Adipocyte (in vitro differentiated cells): ENCODE measurements at regions not wholly inside any gene's neighbourhood (a gene's known extent, or its start where the extent isn't known, plus 50 kb on each side); places are given as distances from the start of the nearest gene placed in this dataset.

Experiments
- DNase-seq: peaks from one replicate; pipeline ENCODE4 v3.0.0-alpha.2; 2015; ENCODE audit warnings: low read depth
- H3K27me3 ChIP-seq: replicated peaks from 2 replicates; pipeline ENCODE4 v1.7.0; 2013; ENCODE audit warnings: mild to moderate bottlenecking, low read length, moderate library complexity; ENCODE audit not compliant: control insufficient read depth, insufficient read depth
- H3K36me3 ChIP-seq: 2 replicates; pipeline ENCODE4 v1.7.0; 2013; ENCODE audit warnings: low read length, mild to moderate bottlenecking, moderate library complexity; ENCODE audit not compliant: control insufficient read depth, insufficient read depth, severe bottlenecking
- H3K4me1 ChIP-seq: 2 replicates; pipeline ENCODE4 v1.7.0; 2013; ENCODE audit warnings: mild to moderate bottlenecking, low read length, moderate library complexity; ENCODE audit not compliant: control insufficient read depth, insufficient read depth
- H3K4me3 ChIP-seq: 2 replicates; pipeline ENCODE4 v1.7.0; 2013; ENCODE audit warnings: mild to moderate bottlenecking, low read length, moderate library complexity
- H3K9ac ChIP-seq: 2 replicates; pipeline ENCODE4 v1.7.0; 2013; ENCODE audit warnings: mild to moderate bottlenecking, low read length, moderate library complexity
- H3K9me3 ChIP-seq: 2 replicates; pipeline ENCODE4 v1.7.0; 2013; ENCODE audit warnings: mild to moderate bottlenecking, low read length, moderate library complexity; ENCODE audit not compliant: control insufficient read depth

DNA sequence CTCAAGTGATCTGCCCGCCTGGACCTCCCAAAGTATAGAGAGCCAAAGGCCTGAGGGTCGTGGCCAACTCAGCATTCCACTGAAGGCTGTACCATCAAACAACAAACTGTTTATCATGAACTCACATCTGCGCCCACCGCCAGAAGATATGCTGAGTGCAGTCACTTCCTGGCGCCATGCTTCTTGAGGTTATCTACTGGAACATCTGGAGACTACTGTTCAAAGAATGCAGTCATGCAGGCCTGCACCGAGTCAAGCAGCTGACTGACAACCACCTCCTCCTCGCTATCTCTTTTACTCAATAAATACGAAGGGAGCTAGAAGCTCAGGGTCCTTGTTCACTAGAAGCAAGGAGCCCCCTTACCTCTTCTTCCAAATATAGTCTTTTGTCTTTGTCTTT lies 473.9 kb upstream of the EEF2KMT start:
- Histone ChIP-seq H3K36me3 (no peaks in the 10 kb centered on the region), H3K4me3 (no peak overlapping the region), H3K27me3 (no peaks in the 10 kb centered on the region), H3K9me3 (no peaks in the 10 kb centered on the region), H3K4me1 (no peaks in the 10 kb centered on the region), H3K9ac (no peak overlapping the region)
- DNase-seq: no peak

DNA sequence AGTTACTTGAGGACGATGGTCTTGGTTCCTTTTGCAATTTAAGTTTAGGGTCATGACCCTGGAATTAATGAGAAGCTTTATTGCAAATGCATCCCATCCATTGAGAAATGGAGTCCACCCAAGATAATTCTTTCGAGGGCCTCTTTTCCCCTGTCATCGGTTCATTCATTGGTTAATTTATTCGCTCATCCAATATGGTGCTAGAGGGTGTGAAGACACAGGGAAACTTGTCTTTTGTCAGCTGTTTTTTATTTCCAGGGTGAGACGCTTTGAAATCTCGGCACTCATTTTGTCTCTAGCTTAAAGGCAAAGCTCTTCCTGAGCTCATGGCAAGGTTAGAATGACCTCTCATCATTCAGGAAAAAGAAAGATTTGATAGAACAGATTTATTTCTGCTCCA lies 464.2 kb upstream of the EEF2KMT start:
- Histone ChIP-seq H3K9me3 (no peaks in the 10 kb centered on the region), H3K4me1 (no peaks in the 10 kb centered on the region), H3K27me3 (no peaks in the 10 kb centered on the region), H3K9ac (no peak overlapping the region), H3K4me3 (no peak overlapping the region), H3K36me3 (no peaks in the 10 kb centered on the region)
- no peak for DNase-seq

DNA sequence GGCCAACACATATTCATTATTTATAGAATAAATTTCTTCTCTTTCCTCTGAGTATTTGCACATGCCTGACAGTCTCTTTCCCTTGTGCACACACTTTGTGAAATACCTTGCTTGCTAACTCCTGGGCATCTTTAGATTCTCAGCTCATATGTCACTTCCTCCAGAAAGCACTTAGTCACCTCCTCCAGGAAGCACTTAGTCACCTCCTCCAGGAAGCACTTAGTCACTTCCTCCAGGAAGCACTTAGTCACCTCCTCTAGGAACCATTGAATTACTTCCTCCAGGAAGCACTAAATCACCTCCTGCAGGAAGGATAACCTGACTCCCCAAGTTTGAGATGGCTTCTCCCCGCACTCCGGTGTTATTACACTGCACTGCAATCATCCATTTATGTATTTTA lies 462.5 kb upstream of the EEF2KMT start:
- H3K4me3 ChIP-seq: no peak overlapping the region
- DNase-seq: no peak
- H3K36me3 ChIP-seq: no peaks in the 10 kb centered on the region
- H3K4me1 ChIP-seq: no peaks in the 10 kb centered on the region
- H3K27me3 ChIP-seq: no peaks in the 10 kb centered on the region
- no peak overlapping the region for H3K9ac ChIP-seq
- H3K9me3 ChIP-seq: no peaks in the 10 kb centered on the region

DNA sequence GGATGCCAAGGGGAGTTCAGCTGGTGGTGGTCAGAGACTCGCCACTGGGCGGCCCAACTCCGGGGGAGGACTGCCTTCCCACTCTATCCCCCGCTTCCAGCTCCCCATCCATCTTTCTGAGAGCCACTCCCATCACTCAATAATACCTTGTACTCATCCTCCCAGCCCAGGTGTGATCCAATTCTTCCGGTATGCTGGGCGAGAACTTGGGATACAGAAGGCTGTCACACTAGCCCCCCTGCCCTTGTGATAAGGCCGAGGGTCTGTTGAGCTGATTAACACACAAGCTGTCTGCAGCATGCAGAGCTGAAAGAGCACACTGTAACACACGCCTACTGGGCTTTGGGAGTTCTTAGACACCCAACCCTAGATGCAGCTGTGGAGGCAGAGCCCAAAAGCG lies 460.4 kb upstream of the EEF2KMT start:
- Histone ChIP-seq H3K36me3 (no peaks in the 10 kb centered on the region), H3K9ac (no peak overlapping the region), H3K9me3 (no peaks in the 10 kb centered on the region), H3K4me1 (no peaks in the 10 kb centered on the region), H3K27me3 (no peaks in the 10 kb centered on the region), H3K4me3 (no peak overlapping the region)
- DNase-seq: no peak

DNA sequence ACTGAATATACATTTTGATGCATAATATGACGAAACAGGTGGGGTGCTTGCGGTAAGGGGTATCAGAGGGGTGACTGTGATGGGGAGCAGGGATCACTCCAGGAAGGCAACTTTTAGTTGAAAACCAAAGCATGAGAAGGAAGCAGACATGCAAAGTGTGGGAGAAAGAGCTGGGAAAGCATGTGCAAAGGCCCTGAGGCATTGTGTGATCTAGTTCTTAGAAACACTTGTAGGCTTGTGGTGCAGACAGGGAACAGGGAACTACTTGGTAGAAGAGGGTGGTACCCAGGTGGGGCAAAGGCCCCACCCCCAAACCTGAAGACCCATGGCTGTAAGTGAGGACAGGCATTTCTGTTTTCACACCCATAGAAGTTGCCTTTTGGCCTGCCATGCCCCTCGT lies 459.9 kb upstream of the EEF2KMT start:
- H3K27me3 ChIP-seq: no peaks in the 10 kb centered on the region

DNA sequence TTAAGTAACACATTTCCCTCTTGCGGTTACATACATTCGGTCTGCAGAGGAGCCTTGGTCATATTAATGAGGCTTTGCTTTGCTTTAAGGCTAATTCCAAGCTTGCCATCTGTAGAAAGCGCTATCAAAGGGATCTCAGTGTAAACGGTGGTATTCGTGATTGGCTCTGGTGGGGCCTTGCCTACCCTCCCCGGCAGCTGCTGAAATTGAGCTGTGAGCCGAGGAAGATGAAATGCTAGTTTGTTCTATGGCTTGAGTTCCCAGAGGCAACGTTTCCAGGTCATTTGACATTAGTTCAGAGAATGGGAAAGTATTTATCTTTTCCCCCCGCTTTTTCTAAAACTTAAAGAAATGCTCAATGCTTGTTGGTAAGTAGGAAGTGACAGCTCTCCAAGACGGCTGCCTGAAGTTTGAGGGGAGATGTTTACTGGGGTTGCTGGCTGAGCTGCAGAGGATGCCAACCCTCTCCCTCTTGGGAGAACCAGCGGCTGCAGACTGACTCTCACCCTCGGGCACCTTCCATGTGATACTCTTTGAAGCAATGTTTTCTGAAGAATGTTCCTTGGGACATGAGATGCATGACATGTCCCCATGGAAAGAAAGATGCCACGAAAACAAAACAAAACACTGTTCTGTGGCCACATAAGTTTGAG lies 458.7 kb upstream of the EEF2KMT start:
- Histone ChIP-seq H3K9ac (no peak overlapping the region), H3K27me3 (no peaks in the 10 kb centered on the region), H3K4me1 (no peaks in the 10 kb centered on the region), H3K4me3 (no peak overlapping the region), H3K9me3 (no peaks in the 10 kb centered on the region), H3K36me3 (no peaks in the 10 kb centered on the region)
- no peak for DNase-seq

More for the DNA sequence above, 459.9 kb upstream of the EEF2KMT start:
- H3K9me3 ChIP-seq: no peaks in the 10 kb centered on the region
- no peak overlapping the region for H3K4me3 ChIP-seq
- H3K36me3 ChIP-seq: no peaks in the 10 kb centered on the region
- no peaks in the 10 kb centered on the region for H3K4me1 ChIP-seq
- no peak overlapping the region for H3K9ac ChIP-seq
- no peak for DNase-seq

DNA sequence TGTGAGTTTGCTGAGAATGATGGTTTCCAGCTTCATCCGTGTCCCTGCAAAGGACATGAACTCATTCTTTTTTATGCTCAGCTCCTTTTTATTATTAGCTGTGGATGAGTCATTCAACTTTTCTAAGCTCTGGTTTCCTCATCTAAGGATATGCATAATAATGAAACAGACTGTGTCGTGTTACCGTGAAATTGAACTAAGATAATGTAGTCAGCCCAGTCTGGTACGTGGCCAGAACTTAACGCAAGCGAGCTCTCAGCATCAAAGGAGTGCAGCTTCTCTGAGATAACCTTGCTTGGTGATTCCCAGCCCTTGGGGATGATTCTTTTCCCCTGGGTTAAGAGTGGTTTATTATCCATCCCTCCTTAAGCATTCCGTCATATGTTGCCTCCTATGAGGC lies 454.3 kb upstream of the EEF2KMT start:
- no peak for DNase-seq
- no peaks in the 10 kb centered on the region for H3K9me3 ChIP-seq
- no peak overlapping the region for H3K9ac ChIP-seq
- H3K4me3 ChIP-seq: no peak overlapping the region
- H3K4me1 ChIP-seq: no peaks in the 10 kb centered on the region
- H3K36me3 ChIP-seq: no peaks in the 10 kb centered on the region
- no peaks in the 10 kb centered on the region for H3K27me3 ChIP-seq

DNA sequence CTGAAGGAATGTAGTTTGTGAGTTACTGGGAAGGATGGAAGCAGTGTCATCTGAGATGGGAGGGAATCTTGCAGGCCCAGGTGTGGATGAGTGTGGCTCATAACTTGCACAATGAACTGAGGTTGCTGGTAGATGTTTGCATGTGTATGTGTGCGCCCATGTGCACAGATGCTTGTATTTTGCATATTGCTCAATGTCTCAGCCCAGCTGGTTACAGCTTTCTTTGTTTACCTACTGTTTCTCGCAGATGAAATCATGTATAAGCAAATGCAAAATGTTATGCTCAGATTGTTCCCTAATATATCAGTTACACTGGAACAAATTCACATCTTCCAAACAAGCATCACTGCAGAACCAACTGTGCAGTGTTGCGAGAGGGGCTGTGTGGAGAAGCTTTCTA lies 452.2 kb upstream of the EEF2KMT start:
- H3K27me3 ChIP-seq: no peaks in the 10 kb centered on the region
- H3K9me3 ChIP-seq: no peaks in the 10 kb centered on the region
- no peaks in the 10 kb centered on the region for H3K36me3 ChIP-seq
- H3K4me3 ChIP-seq: no peak overlapping the region
- H3K9ac ChIP-seq: no peak overlapping the region
- no peaks in the 10 kb centered on the region for H3K4me1 ChIP-seq
- DNase-seq: no peak

DNA sequence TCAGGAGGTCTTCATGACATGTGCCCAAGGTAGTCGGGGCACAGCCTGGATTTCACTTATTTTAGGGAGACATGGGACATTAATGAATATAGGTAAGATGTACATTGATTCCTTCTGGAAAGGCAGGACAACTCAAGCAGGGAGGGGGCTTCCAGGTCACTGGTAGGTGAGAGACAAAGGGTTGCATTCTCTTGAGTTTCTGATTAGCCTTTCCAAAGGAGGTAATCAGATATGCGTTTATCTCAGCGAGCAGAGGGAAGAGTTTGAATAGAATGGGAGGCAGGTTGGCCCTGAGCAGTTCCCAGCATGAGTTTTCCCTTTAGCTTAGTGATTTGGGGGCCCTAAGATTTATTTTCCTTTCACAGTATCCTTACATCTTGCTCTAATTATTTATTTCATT lies 443.8 kb upstream of the EEF2KMT start:
- no peaks in the 10 kb centered on the region for H3K4me1 ChIP-seq
- no peak overlapping the region for H3K9ac ChIP-seq
- no peaks in the 10 kb centered on the region for H3K27me3 ChIP-seq
- no peaks in the 10 kb centered on the region for H3K36me3 ChIP-seq
- no peak overlapping the region for H3K4me3 ChIP-seq
- no peak for DNase-seq
- no peaks in the 10 kb centered on the region for H3K9me3 ChIP-seq

DNA sequence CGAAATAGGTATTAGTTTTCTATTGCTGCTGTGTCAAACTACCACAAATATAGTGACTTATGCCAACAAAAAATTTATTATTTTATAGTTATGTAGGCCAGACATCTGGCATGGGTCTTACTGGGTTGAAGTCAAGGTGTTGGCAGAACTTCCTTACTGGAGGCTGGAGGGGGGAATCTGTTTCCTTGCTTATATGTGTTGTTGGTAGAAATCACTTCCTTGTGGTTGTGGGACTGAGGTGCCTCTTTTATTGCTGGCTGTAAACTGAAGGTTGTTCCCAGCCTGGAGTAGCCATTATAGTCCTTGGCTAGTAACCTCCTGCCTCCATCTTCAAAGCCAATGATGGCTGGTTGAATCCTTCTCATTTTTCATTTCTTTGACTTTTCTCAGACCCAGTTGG lies 439.8 kb upstream of the EEF2KMT start:
- Histone ChIP-seq H3K9me3 (peaks cover 8% of the 10 kb centered on the region), H3K27me3 (no peaks in the 10 kb centered on the region), H3K4me1 (no peaks in the 10 kb centered on the region), H3K9ac (no peak overlapping the region), H3K36me3 (no peaks in the 10 kb centered on the region), H3K4me3 (no peak overlapping the region)
- no peak for DNase-seq

DNA sequence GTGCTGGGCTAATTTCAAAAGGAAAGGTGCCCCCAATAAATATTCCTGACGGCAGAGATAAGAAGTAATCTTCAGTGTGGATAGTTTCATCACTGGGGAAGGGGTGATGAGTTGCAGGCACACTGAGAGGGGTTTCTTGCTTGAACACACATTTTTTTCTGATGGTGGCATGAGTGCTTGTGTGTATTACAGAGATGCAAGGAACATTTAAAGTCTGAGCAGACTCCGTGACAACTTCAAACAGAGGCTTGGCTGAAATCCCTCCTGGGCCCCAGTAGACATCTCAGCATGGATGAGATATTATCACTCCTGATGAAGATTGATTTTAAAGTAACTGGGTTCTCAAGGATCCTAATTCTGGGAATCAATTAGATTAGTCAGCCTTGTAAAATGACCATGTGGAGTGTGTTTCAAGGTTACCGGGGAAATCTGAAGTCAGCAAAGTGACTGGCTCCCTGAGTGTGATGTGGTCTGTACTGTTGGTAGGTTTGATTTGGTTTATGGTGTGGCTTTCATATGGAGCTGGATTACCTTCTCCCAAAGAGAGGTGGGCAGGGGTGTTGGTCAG lies 435.8 kb upstream of the EEF2KMT start:
- no peaks in the 10 kb centered on the region for H3K4me1 ChIP-seq
- H3K9ac ChIP-seq: no peak overlapping the region
- no peak overlapping the region for H3K4me3 ChIP-seq
- DNase-seq: no peak
- H3K36me3 ChIP-seq: no peaks in the 10 kb centered on the region
- peaks cover 8% of the 10 kb centered on the region for H3K9me3 ChIP-seq
- no peaks in the 10 kb centered on the region for H3K27me3 ChIP-seq

DNA sequence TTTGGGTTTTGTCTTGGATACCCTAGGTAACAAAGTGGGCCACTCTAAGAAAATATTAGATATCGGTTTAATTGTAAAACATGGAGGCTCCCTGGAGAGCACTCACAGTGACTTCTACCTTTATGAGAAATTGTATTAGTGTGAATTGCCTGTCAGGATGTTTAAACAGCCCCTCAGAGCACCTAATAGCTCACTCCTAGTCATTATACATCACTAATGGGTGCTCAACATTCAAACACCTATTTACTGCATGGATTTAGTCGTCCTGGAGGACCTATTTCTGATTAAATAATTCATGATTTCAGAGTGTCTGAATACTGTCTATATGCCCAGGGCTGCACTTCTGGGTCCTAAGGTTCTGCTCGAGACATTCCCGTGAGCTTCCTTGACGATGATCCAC lies 430.2 kb upstream of the EEF2KMT start:
- no peak for DNase-seq
- Histone ChIP-seq H3K36me3 (no peaks in the 10 kb centered on the region), H3K27me3 (no peaks in the 10 kb centered on the region), H3K9ac (no peak overlapping the region), H3K4me1 (no peaks in the 10 kb centered on the region), H3K9me3 (no peaks in the 10 kb centered on the region), H3K4me3 (no peak overlapping the region)
